HepG2 (cell line): ENCODE measurements at regions not wholly inside any gene's neighbourhood (a gene's known extent, or its start where the extent isn't known, plus 50 kb on each side); places are given as distances from the start of the nearest gene placed in this dataset.

Experiments
- GLI4 ChIP-seq: sonication (generic); formaldehyde crosslinking; IDR thresholded peaks from 2 replicates; pipeline ENCODE4 v1.5.1; 2020; ENCODE audit warnings: missing genetic modification reagents, mild to moderate bottlenecking, moderate library complexity, borderline replicate concordance
- TGIF2 ChIP-seq: IDR thresholded peaks from 2 replicates; pipeline ENCODE4 v1.6.1; 2016; ENCODE audit warnings: control low read depth, missing compliant biosample characterization

DNA sequence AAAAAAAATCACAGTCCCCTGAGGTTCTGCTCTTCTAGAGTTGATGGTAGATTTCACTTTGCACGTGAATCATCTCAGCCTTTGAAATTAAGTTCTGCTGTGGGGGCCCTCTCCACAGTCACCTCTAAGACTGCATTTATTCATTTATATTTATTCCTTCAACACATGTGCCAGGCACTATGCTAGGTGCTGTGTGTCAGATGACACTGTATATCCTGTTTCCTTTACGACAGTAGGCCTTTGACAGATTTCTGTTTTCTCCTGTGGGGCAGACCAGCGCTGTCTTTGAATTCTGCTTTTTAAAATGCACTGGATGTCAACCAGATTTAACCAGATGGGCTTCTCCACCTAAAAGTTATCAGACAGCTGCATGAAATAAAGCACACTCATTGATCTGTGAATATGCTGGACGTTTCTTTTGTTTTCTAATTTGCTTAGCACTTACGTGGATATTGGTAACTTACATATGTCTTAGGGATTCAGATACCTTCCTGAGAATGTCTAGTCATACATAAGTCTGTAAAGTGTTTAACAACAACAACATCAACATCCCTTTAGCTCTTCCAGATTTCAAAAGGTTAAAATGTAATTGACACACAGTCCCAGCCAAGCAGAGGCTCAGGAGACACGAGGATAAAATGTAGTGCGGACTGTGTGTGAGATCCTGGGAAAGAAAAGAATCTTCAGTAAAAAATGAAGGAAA is 525.5 kb upstream of the MCTP2 start:
- no peak for TF ChIP-seq TGIF2 (CRISPR knock-in tag)
- no peak for TF ChIP-seq GLI4 (CRISPR knock-in tag)
